DOHH2 (cell line): ENCODE measurements at regions not wholly inside any gene's neighbourhood (a gene's known extent, or its start where the extent isn't known, plus 50 kb on each side); places are given as distances from the start of the nearest gene placed in this dataset.

ENCODE experiments used
- H3F3A ChIP-seq: fragments of 200-600 bp; sonication (generic), shearing (Covaris generic); 2 replicates; pipeline ENCODE4 v1.6.0; 2016; ENCODE audit warnings: antibody characterized with exemption, mild to moderate bottlenecking; ENCODE audit not compliant: control insufficient read depth, insufficient read depth
- H3K27ac ChIP-seq: fragments of 200-600 bp; sonication (generic); 2 replicates; pipeline ENCODE4 v1.5.1; 2014; ENCODE audit warnings: low read depth, mild to moderate bottlenecking, low read length, moderate library complexity
- H3K27me3 ChIP-seq: fragments of 200-600 bp; sonication (generic); 2 replicates; pipeline ENCODE4 v1.6.1; 2014; ENCODE audit warnings: mild to moderate bottlenecking, low read length, mixed read lengths; ENCODE audit not compliant: control insufficient read depth
- H3K36me3 ChIP-seq: fragments of 200-600 bp; sonication (generic); 2 replicates; pipeline ENCODE4 v1.6.1; 2014; ENCODE audit warnings: mild to moderate bottlenecking, low read length, moderate library complexity, mixed read lengths; ENCODE audit not compliant: control insufficient read depth
- H3K4me1 ChIP-seq: fragments of 200-600 bp; sonication (generic); 2 replicates; pipeline ENCODE4 v1.6.1; 2014; ENCODE audit warnings: mild to moderate bottlenecking, low read length, mixed read lengths; ENCODE audit not compliant: control insufficient read depth
- H3K4me2 ChIP-seq: fragments of 200-600 bp; sonication (generic); 2 replicates; pipeline ENCODE4 v1.6.0; 2014; ENCODE audit warnings: mild to moderate bottlenecking, low read length, moderate library complexity
- H3K4me3 ChIP-seq: fragments of 200-600 bp; sonication (generic); 2 replicates; pipeline ENCODE4 v1.5.1; 2014; ENCODE audit warnings: mild to moderate bottlenecking, low read length, mixed read lengths
- H3K79me2 ChIP-seq: fragments of 200-600 bp; sonication (generic); 2 replicates; pipeline ENCODE4 v1.6.1; 2014; ENCODE audit warnings: mild to moderate bottlenecking, low read length, mixed read lengths; ENCODE audit not compliant: control insufficient read depth
- H3K9me2 ChIP-seq: fragments of 200-600 bp; sonication (generic); replicated peaks from 2 replicates; pipeline ENCODE4 v1.6.1; 2014; ENCODE audit warnings: mild to moderate bottlenecking, low read length, mixed read lengths; ENCODE audit not compliant: control insufficient read depth
- H3K9me3 ChIP-seq: fragments of 200-600 bp; sonication (generic); 2 replicates; pipeline ENCODE4 v1.6.1; 2014; ENCODE audit warnings: antibody characterized with exemption, low read length, mixed read lengths; ENCODE audit not compliant: control insufficient read depth, insufficient read depth
- H4K20me1 ChIP-seq: fragments of 200-600 bp; sonication (generic); 2 replicates; pipeline ENCODE4 v1.6.0; 2014; ENCODE audit warnings: low read depth, mild to moderate bottlenecking, antibody characterized with exemption, low read length, moderate library complexity; ENCODE audit not compliant: control insufficient read depth, insufficient read depth
- CTCF ChIP-seq: fragments of 200-600 bp; sonication (generic); IDR thresholded peaks from one replicate; pipeline ENCODE4 v1.5.1; 2014; ENCODE audit warnings: antibody characterized with exemption, mild to moderate bottlenecking, low read depth, low read length; ENCODE audit not compliant: poor library complexity, severe bottlenecking
- EZH2phosphoT487 ChIP-seq: fragments of 200-600 bp; sonication (generic); IDR thresholded peaks from 2 replicates; pipeline ENCODE4 v1.6.1; 2017; ENCODE audit warnings: borderline replicate concordance, mild to moderate bottlenecking, antibody characterized with exemption, low read length, moderate library complexity, mixed read lengths

DNA sequence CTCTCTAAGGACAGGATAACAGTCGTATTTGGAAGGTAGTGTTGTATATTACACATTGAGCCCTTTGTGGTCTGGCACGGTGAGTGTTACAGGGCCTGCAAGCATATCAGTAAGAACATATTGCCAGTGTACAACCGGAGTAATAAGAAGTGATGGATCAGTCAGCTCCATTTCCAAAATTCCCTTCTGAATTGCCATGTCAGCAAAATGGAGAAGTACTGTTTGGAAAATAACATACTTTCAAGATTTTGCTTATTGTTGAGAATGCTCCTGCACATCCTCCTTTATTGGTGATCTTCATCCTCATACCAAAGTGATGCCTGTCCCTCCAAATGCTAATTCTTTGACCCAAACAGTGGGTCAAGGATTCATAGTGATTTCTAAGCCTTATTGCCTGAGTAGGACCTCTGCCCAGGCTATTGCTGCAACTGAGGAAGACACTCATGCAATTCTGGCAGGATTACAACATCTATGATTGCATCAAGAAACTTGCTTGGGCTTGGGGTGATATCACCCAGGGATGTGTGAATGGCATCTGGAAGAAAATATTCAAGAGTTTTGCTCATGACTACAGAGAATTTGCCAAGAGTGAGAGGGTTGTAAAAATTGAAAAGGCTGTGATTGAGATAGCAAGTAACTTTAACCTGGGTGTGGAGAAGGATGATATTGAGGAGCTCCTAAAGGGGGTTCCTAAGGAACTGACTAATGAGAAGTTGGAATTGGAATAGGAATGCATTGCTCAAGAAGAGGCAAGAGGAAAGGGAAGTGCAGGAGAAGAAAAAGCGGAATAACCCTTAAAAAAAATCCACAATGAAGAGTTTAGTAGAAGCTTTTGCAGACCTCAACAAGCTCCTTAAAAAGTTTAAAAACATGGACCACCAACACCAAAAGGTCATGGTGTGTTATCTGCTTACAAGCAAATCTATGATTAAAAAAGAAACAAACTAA, 452.2 kb upstream of the SORCS1 start:
- Histone ChIP-seq H3K4me1 (no peaks in the 10 kb centered on the region), H3K9me2 (no peaks in the 10 kb centered on the region; the same call in none of the 2 replicates), H3K36me3 (no peaks in the 10 kb centered on the region), H4K20me1 (no peaks in the 10 kb centered on the region), H3K4me2 (no peak overlapping the region), H3F3A (no peaks in the 10 kb centered on the region), H3K79me2 (no peaks in the 10 kb centered on the region), H3K27ac (no peak overlapping the region), H3K4me3 (no peak overlapping the region), H3K27me3 (no peaks in the 10 kb centered on the region), H3K9me3 (no peaks in the 10 kb centered on the region)
- no peak for TF ChIP-seq EZH2phosphoT487
- no peak for TF ChIP-seq CTCF

DNA sequence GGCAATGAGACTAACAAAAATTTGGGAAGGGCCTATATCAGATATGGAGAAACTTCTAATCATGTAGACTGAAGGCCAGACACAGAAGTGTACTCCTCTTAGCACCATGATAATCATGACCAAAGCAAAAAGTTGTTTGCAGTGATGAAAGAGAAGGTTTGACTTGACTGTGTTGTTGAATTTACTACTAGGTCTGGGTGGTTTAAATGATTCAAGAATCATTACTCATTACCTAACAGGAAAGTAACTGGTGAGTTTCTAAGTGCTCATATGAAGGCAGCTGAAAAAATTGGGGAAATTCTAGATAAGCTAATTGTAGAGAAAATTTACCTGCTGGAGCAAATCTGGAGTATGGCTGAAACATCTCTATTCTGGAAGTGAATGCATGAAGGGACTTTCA, 451.5 kb upstream of the SORCS1 start:
- Histone ChIP-seq H3K27me3 (no peaks in the 10 kb centered on the region), H3K9me2 (no peaks in the 10 kb centered on the region; the same call in none of the 2 replicates), H3K9me3 (no peaks in the 10 kb centered on the region), H3F3A (no peaks in the 10 kb centered on the region), H3K36me3 (no peaks in the 10 kb centered on the region), H3K4me3 (no peak overlapping the region), H4K20me1 (no peaks in the 10 kb centered on the region), H3K4me1 (no peaks in the 10 kb centered on the region), H3K79me2 (no peaks in the 10 kb centered on the region), H3K4me2 (no peak overlapping the region), H3K27ac (no peak overlapping the region)
- TF ChIP-seq EZH2phosphoT487 (no peak), CTCF (no peak)

- no peak for TF ChIP-seq CTCF
- TF ChIP-seq EZH2phosphoT487: no peak
- no peak overlapping the region for H3K27ac ChIP-seq
Measured at GRCh38 chr10:107614939-107615685, 450.6 kb upstream of the SORCS1 start.

More at GRCh38 chr10:107614939-107615685, 450.6 kb upstream of the SORCS1 start:
- Histone ChIP-seq H3K4me2 (no peak overlapping the region), H3K36me3 (no peaks in the 10 kb centered on the region), H3K27me3 (no peaks in the 10 kb centered on the region), H3K79me2 (no peaks in the 10 kb centered on the region), H3K9me3 (no peaks in the 10 kb centered on the region), H3K9me2 (no peaks in the 10 kb centered on the region; the same call in 1 of the 2 replicates), H3K4me1 (no peaks in the 10 kb centered on the region), H3F3A (no peaks in the 10 kb centered on the region), H4K20me1 (no peaks in the 10 kb centered on the region), H3K4me3 (no peak overlapping the region)
